ENCODE measurements at regions not wholly inside any gene's neighbourhood (a gene's known extent, or its start where the extent isn't known, plus 50 kb on each side); places are given as distances from the start of the nearest gene placed in this dataset.

DNA sequence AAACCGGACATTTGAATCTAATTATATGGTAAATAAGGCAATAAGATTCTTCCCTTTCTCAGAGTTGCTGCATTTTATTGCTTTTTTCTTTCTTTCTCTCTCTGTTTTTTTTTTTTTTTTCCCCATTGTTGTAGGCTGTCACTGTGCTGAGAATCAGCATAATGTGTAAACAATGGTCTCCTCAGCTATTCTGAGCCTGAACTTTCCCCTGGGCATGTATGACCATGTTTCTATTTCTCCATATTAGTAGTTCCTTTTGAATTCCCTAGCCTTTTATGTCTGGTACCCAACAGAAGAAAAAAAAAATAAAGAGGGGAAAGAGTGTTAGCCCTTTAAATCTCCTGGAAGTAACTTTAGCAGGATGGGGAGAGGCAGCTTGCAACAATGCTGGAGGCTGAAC is 1862.5 kb downstream of the SUCLG1 start:
- Histone ChIP-seq H3K9me3 (ENCODE audit: control insufficient read depth, insufficient read depth, low read length) (no peaks in the 10 kb centered on the region), H3K4me1 (ENCODE audit: control insufficient read depth, insufficient read depth, low read length) (no peaks in the 10 kb centered on the region), H3K36me3 (ENCODE audit: control insufficient read depth, insufficient read depth, low read length) (no peaks in the 10 kb centered on the region), H3K4me3 (ENCODE audit: low read length) (no peak overlapping the region), H3K27ac (ENCODE audit: low read length) (no peak overlapping the region), H3K27me3 (ENCODE audit: control insufficient read depth, insufficient read depth, low read length) (no peaks in the 10 kb centered on the region)
- no peak for DNase-seq (ENCODE audit: low read depth, low spot score)
- no CpG with 5 or more reads among the region's 1 CpG for WGBS (ENCODE audit: insufficient coverage, insufficient read length)

GRCh38 chr2:82591718-82592117 is 1867.4 kb downstream of the SUCLG1 start:
- DNase-seq (ENCODE audit: low read depth, low spot score) = no peak
- no peaks in the 10 kb centered on the region for H3K9me3 ChIP-seq (ENCODE audit: control insufficient read depth, insufficient read depth, low read length)
- H3K27me3 ChIP-seq (ENCODE audit: control insufficient read depth, insufficient read depth, low read length) = no peaks in the 10 kb centered on the region
- no peak overlapping the region for H3K27ac ChIP-seq (ENCODE audit: low read length)
- H3K36me3 ChIP-seq (ENCODE audit: control insufficient read depth, insufficient read depth, low read length) = no peaks in the 10 kb centered on the region
- H3K4me3 ChIP-seq (ENCODE audit: low read length) = no peak overlapping the region
- no CpG with 5 or more reads among the region's 3 CpGs for WGBS (ENCODE audit: insufficient coverage, insufficient read length)
- no peaks in the 10 kb centered on the region for H3K4me1 ChIP-seq (ENCODE audit: control insufficient read depth, insufficient read depth, low read length)

- H3K36me3 ChIP-seq (ENCODE audit: control insufficient read depth, insufficient read depth, low read length) = no peaks in the 10 kb centered on the region
- no peaks in the 10 kb centered on the region for H3K27me3 ChIP-seq (ENCODE audit: control insufficient read depth, insufficient read depth, low read length)
- H3K9me3 ChIP-seq (ENCODE audit: control insufficient read depth, insufficient read depth, low read length) = no peaks in the 10 kb centered on the region
- H3K4me1 ChIP-seq (ENCODE audit: control insufficient read depth, insufficient read depth, low read length) = no peaks in the 10 kb centered on the region
- H3K4me3 ChIP-seq (ENCODE audit: low read length) = no peak overlapping the region
- H3K27ac ChIP-seq (ENCODE audit: low read length) = no peak overlapping the region
- DNase-seq (ENCODE audit: low read depth, low spot score) = no peak
These were observed 1882.4 kb downstream of the SUCLG1 start for GRCh38 chr2:82576656-82577055.

DNA sequence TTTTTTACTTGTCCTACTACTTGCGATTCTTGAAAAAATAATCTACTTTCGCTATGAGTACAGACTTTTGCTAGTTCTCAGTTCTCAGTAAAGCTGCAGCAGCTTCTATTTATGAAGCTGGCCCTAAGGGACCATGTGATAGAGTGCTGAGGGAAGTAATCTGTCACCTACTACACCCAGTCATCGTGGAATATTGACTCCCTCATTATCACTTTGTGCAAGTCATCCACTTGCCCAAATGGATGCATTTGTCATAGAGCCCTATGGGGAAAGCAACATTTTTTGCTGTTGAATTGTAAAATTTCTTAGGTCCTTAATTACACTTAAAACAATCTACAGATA is 1919.8 kb downstream of the SUCLG1 start:
- H3K9me3 ChIP-seq (ENCODE audit: control insufficient read depth, insufficient read depth, low read length) = no peaks in the 10 kb centered on the region
- H3K27ac ChIP-seq (ENCODE audit: low read length) = no peak overlapping the region
- H3K27me3 ChIP-seq (ENCODE audit: control insufficient read depth, insufficient read depth, low read length) = no peaks in the 10 kb centered on the region
- no peaks in the 10 kb centered on the region for H3K4me1 ChIP-seq (ENCODE audit: control insufficient read depth, insufficient read depth, low read length)
- no CpG with 5 or more reads among the region's 3 CpGs for WGBS (ENCODE audit: insufficient coverage, insufficient read length)
- H3K4me3 ChIP-seq (ENCODE audit: low read length) = no peak overlapping the region
- no peaks in the 10 kb centered on the region for H3K36me3 ChIP-seq (ENCODE audit: control insufficient read depth, insufficient read depth, low read length)
- no peak for DNase-seq (ENCODE audit: low read depth, low spot score)

- H3K36me3 ChIP-seq (ENCODE audit: control insufficient read depth, insufficient read depth, low read length) = no peaks in the 10 kb centered on the region
- no peak overlapping the region for H3K4me3 ChIP-seq (ENCODE audit: low read length)
- H3K27ac ChIP-seq (ENCODE audit: low read length) = no peak overlapping the region
- no CpG with 5 or more reads among the region's 1 CpG for WGBS (ENCODE audit: insufficient coverage, insufficient read length)
- DNase-seq (ENCODE audit: low read depth, low spot score) = no peak
- no peaks in the 10 kb centered on the region for H3K27me3 ChIP-seq (ENCODE audit: control insufficient read depth, insufficient read depth, low read length)
- no peaks in the 10 kb centered on the region for H3K4me1 ChIP-seq (ENCODE audit: control insufficient read depth, insufficient read depth, low read length)
- H3K9me3 ChIP-seq (ENCODE audit: control insufficient read depth, insufficient read depth, low read length) = no peaks in the 10 kb centered on the region
These were observed 1920.3 kb downstream of the SUCLG1 start for GRCh38 chr2:82538590-82539279.

DNA sequence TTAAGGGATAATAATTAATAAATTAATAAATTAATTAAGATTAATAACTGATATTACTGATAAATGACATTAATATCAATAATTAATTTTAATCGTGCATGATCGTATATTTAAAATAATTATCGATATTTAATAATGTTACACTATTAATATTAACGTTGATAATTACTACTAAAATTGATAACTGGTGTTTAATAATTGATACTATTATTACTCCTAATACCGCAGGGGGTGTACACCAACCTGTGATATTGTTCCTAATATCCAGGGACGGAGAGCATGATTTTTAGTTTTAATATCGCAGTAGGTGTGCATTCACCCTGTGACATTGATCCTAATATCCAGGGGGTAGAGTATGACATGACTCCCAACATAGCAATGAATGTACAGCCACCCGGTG is 1930.8 kb downstream of the SUCLG1 start:
- 100% methylated on average over 3 of the region's 8 CpGs for WGBS (ENCODE audit: insufficient coverage, insufficient read length)
- H3K27me3 ChIP-seq (ENCODE audit: control insufficient read depth, insufficient read depth, low read length) = no peaks in the 10 kb centered on the region
- H3K9me3 ChIP-seq (ENCODE audit: control insufficient read depth, insufficient read depth, low read length) = no peaks in the 10 kb centered on the region
- no peak for DNase-seq (ENCODE audit: low read depth, low spot score)
- no peaks in the 10 kb centered on the region for H3K4me1 ChIP-seq (ENCODE audit: control insufficient read depth, insufficient read depth, low read length)
- H3K27ac ChIP-seq (ENCODE audit: low read length) = no peak overlapping the region
- H3K4me3 ChIP-seq (ENCODE audit: low read length) = no peak overlapping the region
- H3K36me3 ChIP-seq (ENCODE audit: control insufficient read depth, insufficient read depth, low read length) = no peaks in the 10 kb centered on the region

GRCh38 chr2:82527124-82527523 is 1932.0 kb downstream of the SUCLG1 start:
- Histone ChIP-seq H3K27ac (ENCODE audit: low read length) (no peak overlapping the region), H3K4me3 (ENCODE audit: low read length) (no peak overlapping the region), H3K4me1 (ENCODE audit: control insufficient read depth, insufficient read depth, low read length) (no peaks in the 10 kb centered on the region), H3K9me3 (ENCODE audit: control insufficient read depth, insufficient read depth, low read length) (no peaks in the 10 kb centered on the region), H3K27me3 (ENCODE audit: control insufficient read depth, insufficient read depth, low read length) (no peaks in the 10 kb centered on the region), H3K36me3 (ENCODE audit: control insufficient read depth, insufficient read depth, low read length) (no peaks in the 10 kb centered on the region)
- DNase-seq (ENCODE audit: low read depth, low spot score) = no peak
- WGBS (ENCODE audit: insufficient coverage, insufficient read length) = no CpG with 5 or more reads among the region's 12 CpGs

GRCh38 chr2:82526277-82526676 is 1932.8 kb downstream of the SUCLG1 start:
- WGBS (ENCODE audit: insufficient coverage, insufficient read length) = no CpG with 5 or more reads among the region's 7 CpGs
- DNase-seq (ENCODE audit: low read depth, low spot score) = no peak
- no peaks in the 10 kb centered on the region for H3K36me3 ChIP-seq (ENCODE audit: control insufficient read depth, insufficient read depth, low read length)
- H3K4me3 ChIP-seq (ENCODE audit: low read length) = no peak overlapping the region
- H3K9me3 ChIP-seq (ENCODE audit: control insufficient read depth, insufficient read depth, low read length) = no peaks in the 10 kb centered on the region
- no peaks in the 10 kb centered on the region for H3K27me3 ChIP-seq (ENCODE audit: control insufficient read depth, insufficient read depth, low read length)
- no peaks in the 10 kb centered on the region for H3K4me1 ChIP-seq (ENCODE audit: control insufficient read depth, insufficient read depth, low read length)
- H3K27ac ChIP-seq (ENCODE audit: low read length) = no peak overlapping the region

- no peak for DNase-seq (ENCODE audit: low read depth, low spot score)
- H3K4me1 ChIP-seq (ENCODE audit: control insufficient read depth, insufficient read depth, low read length) = no peaks in the 10 kb centered on the region
- no peak overlapping the region for H3K27ac ChIP-seq (ENCODE audit: low read length)
- H3K4me3 ChIP-seq (ENCODE audit: low read length) = no peak overlapping the region
- H3K36me3 ChIP-seq (ENCODE audit: control insufficient read depth, insufficient read depth, low read length) = no peaks in the 10 kb centered on the region
- WGBS (ENCODE audit: insufficient coverage, insufficient read length) = no CpG with 5 or more reads among the region's 8 CpGs
- H3K9me3 ChIP-seq (ENCODE audit: control insufficient read depth, insufficient read depth, low read length) = no peaks in the 10 kb centered on the region
- no peaks in the 10 kb centered on the region for H3K27me3 ChIP-seq (ENCODE audit: control insufficient read depth, insufficient read depth, low read length)
These were observed 1933.3 kb downstream of the SUCLG1 start for GRCh38 chr2:82525744-82526143.

DNA sequence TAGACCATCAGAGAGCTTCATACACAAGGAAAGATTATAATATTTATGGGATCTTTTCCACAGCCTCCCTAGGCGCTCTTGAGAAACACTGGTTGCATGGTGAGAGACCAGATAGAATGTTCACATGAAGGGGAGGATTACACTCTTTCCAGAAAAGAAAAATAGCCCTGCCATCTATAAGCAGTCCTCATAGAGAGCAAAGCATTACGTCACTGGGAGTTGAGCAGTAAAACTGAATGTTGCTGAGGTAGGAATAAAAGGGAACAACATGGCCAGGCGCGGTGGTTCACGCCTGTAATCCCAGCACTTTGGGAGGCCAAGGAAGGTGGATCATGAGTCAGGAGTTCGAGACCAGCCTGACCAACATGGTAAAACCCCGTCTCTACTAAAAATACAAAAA is 1934.3 kb downstream of the SUCLG1 start:
- Histone ChIP-seq H3K27me3 (ENCODE audit: control insufficient read depth, insufficient read depth, low read length) (no peaks in the 10 kb centered on the region), H3K36me3 (ENCODE audit: control insufficient read depth, insufficient read depth, low read length) (no peaks in the 10 kb centered on the region), H3K4me3 (ENCODE audit: low read length) (no peak overlapping the region), H3K9me3 (ENCODE audit: control insufficient read depth, insufficient read depth, low read length) (no peaks in the 10 kb centered on the region), H3K4me1 (ENCODE audit: control insufficient read depth, insufficient read depth, low read length) (no peaks in the 10 kb centered on the region), H3K27ac (ENCODE audit: low read length) (no peak overlapping the region)
- no CpG with 5 or more reads among the region's 7 CpGs for WGBS (ENCODE audit: insufficient coverage, insufficient read length)
- no peak for DNase-seq (ENCODE audit: low read depth, low spot score)

DNA sequence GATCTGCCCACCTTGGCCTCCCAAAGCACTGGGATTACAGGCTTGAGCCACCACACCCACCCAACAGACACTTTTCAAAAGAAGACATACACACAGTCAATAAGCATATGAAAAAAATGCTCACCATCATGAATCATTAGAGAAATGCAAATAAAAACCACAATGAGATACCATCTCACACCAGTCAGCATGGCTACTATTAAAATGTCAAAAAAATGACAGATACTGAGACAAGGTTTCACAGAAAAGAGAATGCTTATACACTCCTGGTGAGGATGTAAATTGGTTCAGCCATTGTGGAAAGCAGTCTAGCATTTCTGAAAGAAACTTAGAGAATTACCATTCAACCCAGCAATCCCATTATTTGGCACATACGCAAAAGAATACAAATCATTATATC is 1947.2 kb downstream of the SUCLG1 start:
- no peaks in the 10 kb centered on the region for H3K4me1 ChIP-seq (ENCODE audit: control insufficient read depth, insufficient read depth, low read length)
- H3K27me3 ChIP-seq (ENCODE audit: control insufficient read depth, insufficient read depth, low read length) = no peaks in the 10 kb centered on the region
- H3K4me3 ChIP-seq (ENCODE audit: low read length) = no peak overlapping the region
- H3K9me3 ChIP-seq (ENCODE audit: control insufficient read depth, insufficient read depth, low read length) = no peaks in the 10 kb centered on the region
- H3K36me3 ChIP-seq (ENCODE audit: control insufficient read depth, insufficient read depth, low read length) = no peaks in the 10 kb centered on the region
- WGBS (ENCODE audit: insufficient coverage, insufficient read length) = no CpG with 5 or more reads among the region's 1 CpG
- DNase-seq (ENCODE audit: low read depth, low spot score) = no peak
- no peak overlapping the region for H3K27ac ChIP-seq (ENCODE audit: low read length)

Measured in iPS DF 6.9 (cell line).